Testis (tissue), 2 donors: ENCODE measurements at regions not wholly inside any gene's neighbourhood (a gene's known extent, or its start where the extent isn't known, plus 50 kb on each side); places are given as distances from the start of the nearest gene placed in this dataset.

ENCODE experiments used
- CTCF ChIP-seq, 3 experiments: fragments of 450-650 bp in 2 of 3; fragments of 200-600 bp in 1 of 3; sonication (generic) in 1 of 3; IDR thresholded peaks; one replicate each; pipeline ENCODE4 v1.5.1; 2016 to 2019; ENCODE audit warnings: antibody characterized with exemption in 3 of 3, mild to moderate bottlenecking in 2 of 3, moderate library complexity in 1 of 3
- POLR2A ChIP-seq: fragments of 450-650 bp; IDR thresholded peaks from one replicate; pipeline ENCODE4 v1.6.1; 2017; ENCODE audit warnings: antibody characterized with exemption, mild to moderate bottlenecking, moderate library complexity

- TF ChIP-seq POLR2A, result no peak
- no peak for TF ChIP-seq CTCF (IDR thresholded peaks at IDR 0.05)
Observed at GRCh38 chr18:71986351-71987050, 557.6 kb downstream of the CBLN2 start.
